Fibroblast of upper back skin (primary cell): ENCODE measurements at regions not wholly inside any gene's neighbourhood (a gene's known extent, or its start where the extent isn't known, plus 50 kb on each side); places are given as distances from the start of the nearest gene placed in this dataset.
"Not testable (repeated sequence)": the region's sequence is repeated elsewhere in the genome, so short reads cannot be mapped to it uniquely, and the experiment has no call there.

Experiments used
- DNase-seq: peaks from one replicate; pipeline ENCODE4 v3.0.0-alpha.2; 2013

- DNase-seq: no peak
Observed at GRCh38 chr1:113185463-113186104, 112.6 kb downstream of the LRIG2 start.

DNA sequence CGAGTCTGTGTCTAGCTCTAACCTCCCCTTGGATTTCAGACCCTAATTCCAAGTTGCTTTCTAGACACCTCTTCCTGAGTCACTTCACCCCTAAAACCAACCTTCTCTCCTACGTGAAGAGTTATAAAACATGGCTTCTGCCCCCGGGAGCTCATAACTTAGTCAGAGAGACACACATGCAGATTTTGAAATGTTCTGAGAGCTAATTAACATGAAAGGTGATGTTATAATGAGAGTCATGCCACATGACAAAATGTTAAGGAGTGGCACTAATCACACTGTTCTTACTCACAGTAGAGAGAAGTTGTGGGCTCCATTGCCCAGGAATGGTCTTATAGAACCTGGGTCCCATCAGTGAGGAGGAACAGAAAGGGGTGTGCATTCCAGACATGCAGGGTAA, 117.1 kb downstream of the LRIG2 start:
- no peak for DNase-seq

- no peak for DNase-seq
Observed at GRCh38 chr1:113190930-113191329, 117.9 kb downstream of the LRIG2 start.

DNA sequence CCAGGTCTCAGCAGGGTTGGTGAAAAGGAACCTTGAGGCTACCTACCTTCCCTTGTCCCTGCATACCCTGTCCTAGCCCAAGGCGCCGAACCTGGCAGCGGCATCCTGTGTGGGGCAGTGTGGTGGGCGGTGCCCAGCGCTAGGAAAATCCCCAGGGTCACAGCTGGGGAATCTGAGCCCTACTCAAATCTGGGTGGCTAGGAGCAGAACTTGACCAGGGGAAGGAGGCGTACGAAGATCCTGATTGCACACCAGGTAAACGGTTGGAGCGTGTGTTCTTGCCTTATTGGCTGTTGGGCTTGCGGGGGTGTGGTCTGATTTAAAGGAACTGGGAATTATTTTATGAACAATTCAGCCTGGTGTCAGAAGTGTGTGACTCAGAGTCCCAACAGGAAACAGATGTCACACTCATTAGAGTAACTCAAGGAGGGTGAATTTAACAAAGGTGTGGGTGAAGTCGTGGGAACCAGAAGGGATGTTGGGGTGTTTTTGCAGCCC, 118.6 kb downstream of the LRIG2 start:
- DNase-seq: no peak

DNA sequence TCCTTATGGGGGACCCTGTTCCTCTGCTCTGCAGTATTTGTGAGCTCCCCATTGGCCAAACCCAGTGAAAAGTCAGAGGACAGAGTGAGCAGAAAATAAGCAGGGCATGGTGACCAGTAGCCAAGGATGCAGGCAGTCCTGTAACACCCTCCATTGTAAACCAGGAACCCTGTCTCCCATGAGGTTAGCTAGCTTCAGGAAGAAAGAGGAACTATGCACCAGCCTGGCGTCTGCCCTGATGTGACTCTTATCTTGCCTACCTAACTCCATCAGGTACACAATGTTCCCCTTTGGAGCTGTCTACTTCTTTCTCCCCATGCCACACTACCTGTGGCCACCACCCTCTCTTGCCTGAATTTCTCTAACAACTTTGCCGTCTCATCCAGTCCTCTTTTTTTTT, 119.2 kb downstream of the LRIG2 start:
- no peak for DNase-seq

- DNase-seq: no peak
Observed at GRCh38 chr1:113192980-113193379, 120.0 kb downstream of the LRIG2 start.

DNA sequence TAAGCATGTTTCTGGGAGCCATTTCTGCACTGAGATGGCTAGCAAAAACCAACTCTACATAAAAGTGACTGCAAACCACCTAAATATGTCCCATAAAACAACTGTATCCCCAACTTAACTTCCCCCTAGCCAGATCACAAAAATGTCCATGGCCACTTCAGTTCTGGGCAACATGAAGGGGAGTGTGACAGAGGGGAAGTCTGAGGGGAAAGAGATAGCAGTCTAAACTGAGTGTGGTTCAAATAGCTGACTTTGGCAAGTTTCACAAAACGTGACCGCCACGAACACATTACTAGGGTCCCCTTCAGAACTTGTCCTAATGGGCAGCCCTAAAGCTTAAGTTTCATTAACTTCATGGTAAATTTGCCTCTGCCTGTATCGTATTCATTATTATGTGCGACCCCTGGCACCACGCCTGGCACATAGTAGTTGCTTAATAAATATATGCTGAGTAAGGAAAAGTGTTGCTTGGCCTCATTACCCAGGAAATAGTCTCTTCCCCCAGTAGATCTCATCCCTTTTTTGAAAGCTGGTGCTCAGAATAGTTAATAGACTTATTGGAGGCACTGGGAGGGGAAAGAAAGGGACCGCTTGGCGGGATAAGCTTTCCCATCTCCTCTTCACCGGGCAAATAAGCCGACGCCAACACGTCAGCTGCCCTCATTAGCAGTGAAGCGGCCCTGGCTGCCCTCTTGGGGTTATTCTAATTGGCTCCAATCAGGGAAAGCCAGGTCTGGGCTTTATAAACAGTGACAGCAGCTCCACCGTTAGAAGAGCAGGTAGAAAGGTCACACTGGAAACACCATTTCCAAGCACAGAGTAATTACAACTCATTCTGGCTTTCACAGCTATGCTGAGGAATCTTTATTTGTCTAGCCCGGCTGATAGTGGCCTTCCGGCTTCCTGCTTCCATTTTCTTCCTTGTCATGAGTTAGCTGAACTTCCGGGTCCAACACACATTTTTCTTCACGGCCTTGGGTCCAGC, 122.1 kb downstream of the LRIG2 start:
- no peak for DNase-seq

DNA sequence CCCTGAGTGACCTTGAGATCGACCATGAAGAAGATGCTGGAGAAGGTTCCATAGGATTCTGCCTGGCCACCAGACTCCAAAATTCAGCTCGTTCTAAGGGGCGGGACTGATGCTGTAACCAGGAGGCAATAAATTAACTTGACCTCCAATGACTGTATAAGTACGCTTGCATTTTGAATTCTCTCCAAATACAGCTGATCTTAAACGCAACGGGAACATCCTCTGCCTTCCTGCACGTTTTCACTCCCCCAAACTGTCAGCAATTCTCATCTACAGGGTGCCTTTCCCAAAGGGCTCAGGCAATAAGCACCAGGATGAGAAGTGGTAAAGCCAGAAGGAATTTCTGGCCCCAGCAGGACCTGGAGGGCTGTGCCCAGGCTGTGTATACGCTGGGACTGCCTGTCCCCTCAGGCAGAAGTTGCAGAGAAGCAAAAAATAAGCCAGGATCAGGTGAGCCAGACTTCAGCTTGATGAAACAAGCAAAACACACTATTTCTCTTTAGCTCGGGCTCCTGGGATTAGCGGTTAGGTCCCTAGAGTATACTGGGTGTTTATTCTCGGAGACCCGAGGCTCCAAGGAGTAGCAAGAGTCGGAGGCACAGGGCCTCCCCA, 124.8 kb downstream of the LRIG2 start:
- DNase-seq: peak; percentile 7

GRCh38 chr1:113198806-113199205, 125.8 kb downstream of the LRIG2 start:
- no peak for DNase-seq

GRCh38 chr1:113199760-113200455, 126.9 kb downstream of the LRIG2 start:
- no peak for DNase-seq

- DNase-seq: no peak
Observed at GRCh38 chr1:113201560-113201959, 128.6 kb downstream of the LRIG2 start.

DNA sequence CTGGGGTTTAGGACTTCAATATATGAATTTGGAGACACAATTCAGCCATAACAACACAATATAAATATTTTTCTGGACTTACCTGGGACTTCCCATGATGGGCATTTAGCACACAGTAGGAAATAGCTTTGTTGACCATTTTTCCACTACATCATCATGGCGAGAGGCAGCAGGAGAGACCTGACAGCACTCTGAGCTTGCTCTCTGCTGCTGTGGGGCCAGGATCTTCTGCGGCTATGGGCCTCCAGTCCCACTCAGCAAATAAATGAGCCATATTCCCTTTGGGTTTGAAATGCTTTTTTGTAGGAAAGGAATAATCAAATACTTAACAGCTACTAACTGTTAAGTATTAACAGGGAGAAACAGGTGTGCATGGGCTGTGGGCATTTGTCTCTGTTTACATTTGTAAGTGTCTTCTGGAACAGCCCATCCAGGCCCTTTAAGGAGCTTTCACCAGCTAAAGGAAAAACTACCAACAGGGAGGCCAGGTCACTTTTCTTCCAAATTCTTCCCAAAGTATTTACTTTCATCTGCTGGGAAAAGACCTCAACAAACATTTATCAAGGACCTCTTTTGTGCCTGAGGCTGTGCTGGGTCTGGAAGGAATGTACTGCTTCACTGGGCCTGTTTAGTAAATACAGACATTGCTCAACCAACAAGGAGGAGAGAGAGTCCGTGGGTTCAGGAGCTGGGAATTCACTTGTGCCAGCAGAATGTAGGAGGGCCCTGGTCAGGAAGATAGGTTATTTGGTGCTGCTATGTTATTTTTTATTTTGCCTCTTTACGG, 133.2 kb downstream of the LRIG2 start:
- no peak for DNase-seq

- no peak for DNase-seq
Observed at GRCh38 chr1:113207019-113207418, 134.0 kb downstream of the LRIG2 start.

- DNase-seq: no peak
Observed at GRCh38 chr1:113207457-113207856, 134.5 kb downstream of the LRIG2 start.

- not testable (repeated sequence) for DNase-seq
Observed at GRCh38 chr1:113208425-113208824, 135.4 kb downstream of the LRIG2 start.

- DNase-seq: no peak
Observed at GRCh38 chr1:113210248-113210647, 137.2 kb downstream of the LRIG2 start.

DNA sequence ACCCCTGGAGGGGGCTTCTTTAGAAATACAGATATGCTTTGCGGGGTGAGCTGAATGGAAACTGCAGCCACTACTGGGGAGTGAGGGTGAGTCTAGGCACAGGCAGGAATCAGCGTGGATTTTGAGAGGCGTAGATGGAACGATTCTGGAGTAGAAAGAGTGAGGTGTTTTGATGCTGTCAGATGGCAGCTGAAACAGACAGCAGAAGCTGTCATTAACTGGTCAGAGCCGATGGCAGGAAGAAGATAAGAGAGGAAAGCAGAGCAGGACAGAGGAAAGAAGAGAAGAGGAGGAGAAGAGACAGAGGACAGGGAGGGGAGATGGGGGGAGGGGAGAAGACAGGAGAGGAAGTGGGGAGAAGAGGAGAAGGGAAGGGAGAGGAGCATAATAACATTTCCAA, 138.5 kb downstream of the LRIG2 start:
- no peak for DNase-seq

- DNase-seq: no peak
Observed at GRCh38 chr1:113215015-113215414, 142.0 kb downstream of the LRIG2 start.

GRCh38 chr1:113216664-113217063, 143.7 kb downstream of the LRIG2 start:
- no peak for DNase-seq

DNA sequence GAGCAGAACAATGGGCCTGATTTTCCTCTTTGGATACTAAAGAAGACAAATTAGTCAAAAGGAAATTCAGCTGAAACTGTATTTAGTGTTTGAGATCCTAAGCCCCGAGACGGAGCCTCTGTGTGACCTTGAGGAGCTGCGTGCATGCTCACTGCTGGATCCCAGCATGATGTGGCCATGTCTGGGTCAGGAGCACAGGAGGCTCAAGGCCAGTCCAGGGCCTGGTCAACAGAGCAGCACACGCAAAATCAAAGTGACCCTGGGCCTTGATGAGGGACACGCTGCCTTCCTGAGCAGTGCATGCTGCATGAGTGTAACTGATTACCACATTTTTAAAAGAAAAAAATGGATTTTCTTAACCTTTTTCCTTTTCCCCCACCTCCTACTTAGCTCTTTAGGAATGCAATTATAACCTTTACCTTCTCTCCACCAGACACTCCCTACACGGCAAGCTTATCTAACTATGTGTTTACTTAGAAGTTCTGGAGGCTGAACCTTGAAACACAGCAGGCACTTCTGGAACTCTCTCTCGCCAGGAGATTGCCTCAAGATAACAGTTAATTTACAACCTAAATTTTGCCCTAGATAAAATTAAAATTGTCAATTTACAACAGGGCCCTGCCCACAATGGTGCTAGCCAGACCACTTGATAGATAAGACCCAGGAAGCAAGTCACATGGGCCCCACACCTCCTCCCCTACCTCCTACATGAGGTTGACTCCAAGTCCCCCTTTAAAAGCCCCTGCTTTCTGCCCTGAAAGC, 144.6 kb downstream of the LRIG2 start:
- no peak for DNase-seq

DNA sequence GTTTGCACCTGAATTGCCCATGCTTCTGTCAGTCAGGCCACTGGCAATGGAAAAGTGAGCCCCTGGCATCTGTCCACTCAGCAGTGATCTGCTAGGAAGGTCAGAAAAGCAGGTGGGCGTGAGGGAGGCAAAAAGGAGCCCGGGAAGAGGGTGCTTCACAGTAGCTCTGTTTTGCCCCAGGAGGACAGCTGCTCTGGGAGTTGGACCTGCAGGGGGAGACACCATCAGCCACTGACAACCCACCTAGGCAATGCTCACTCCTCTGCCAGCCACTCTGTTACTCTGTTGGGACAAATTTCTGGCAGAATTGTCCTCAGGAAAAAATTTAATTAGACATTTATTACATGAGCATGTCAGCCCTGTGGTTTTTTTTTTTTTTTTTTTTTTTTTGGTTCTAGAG, 146.4 kb downstream of the LRIG2 start:
- no peak for DNase-seq
